Endothelial cell (in vitro differentiated cells): ENCODE measurements at regions not wholly inside any gene's neighbourhood (a gene's known extent, or its start where the extent isn't known, plus 50 kb on each side); places are given as distances from the start of the nearest gene placed in this dataset.
"Not testable (repeated sequence)": the region's sequence is repeated elsewhere in the genome, so short reads cannot be mapped to it uniquely, and the experiment has no call there.

Experiments
- DNase-seq: peaks from one replicate; pipeline ENCODE4 v3.0.0; 2021; ENCODE audit warnings: low spot score
- H3K27ac Mint-ChIP-seq: one replicate; pipeline ENCODE4 v1.8.0; 2021; ENCODE audit warnings: mixed read lengths, inconsistent platforms; ENCODE audit not compliant: unreplicated experiment
- H3K27me3 Mint-ChIP-seq: one replicate; pipeline ENCODE4 v1.8.0; 2021; ENCODE audit warnings: mild to moderate bottlenecking, moderate library complexity, mixed read lengths, inconsistent platforms; ENCODE audit not compliant: unreplicated experiment
- H3K36me3 Mint-ChIP-seq: one replicate; pipeline ENCODE4 v1.8.0; 2021; ENCODE audit warnings: mild to moderate bottlenecking, low read depth, mixed read lengths, inconsistent platforms; ENCODE audit not compliant: unreplicated experiment
- H3K4me1 Mint-ChIP-seq: one replicate; pipeline ENCODE4 v1.8.0; 2021; ENCODE audit warnings: mild to moderate bottlenecking, mixed read lengths, inconsistent platforms; ENCODE audit not compliant: unreplicated experiment
- H3K4me3 Mint-ChIP-seq: one replicate; pipeline ENCODE4 v1.8.0; 2021; ENCODE audit warnings: mild to moderate bottlenecking, mixed read lengths, inconsistent platforms; ENCODE audit not compliant: unreplicated experiment
- H3K9me3 Mint-ChIP-seq: one replicate; pipeline ENCODE4 v1.8.0; 2021; ENCODE audit warnings: mixed read lengths, inconsistent platforms; ENCODE audit not compliant: unreplicated experiment
- CTCF ChIP-seq: fragments of 200-600 bp; sonication (generic); IDR thresholded peaks from one replicate; pipeline ENCODE4 v1.5.0; 2021; ENCODE audit warnings: antibody characterized with exemption; ENCODE audit not compliant: unreplicated experiment

- no peak overlapping the region for H3K4me3 Mint-ChIP-seq
- no peak for DNase-seq
- H3K9me3 Mint-ChIP-seq: no peaks in the 10 kb centered on the region
Measured at GRCh38 chr2:22143840-22144239, 1020.1 kb downstream of the TDRD15 start.

GRCh38 chr2:22153931-22154613 lies 1030.3 kb downstream of the TDRD15 start:
- Mint-ChIP-seq H3K4me3 (no peak overlapping the region), H3K27me3 (no peaks in the 10 kb centered on the region), H3K36me3 (no peaks in the 10 kb centered on the region), H3K4me1 (no peaks in the 10 kb centered on the region), H3K27ac (no peak overlapping the region), H3K9me3 (peaks cover 7% of the 10 kb centered on the region)
- no peak for DNase-seq
- no peak for TF ChIP-seq CTCF

More at GRCh38 chr2:22143840-22144239, 1020.1 kb downstream of the TDRD15 start:
- Mint-ChIP-seq H3K36me3 (no peaks in the 10 kb centered on the region), H3K4me1 (no peaks in the 10 kb centered on the region), H3K27ac (no peak overlapping the region), H3K27me3 (no peaks in the 10 kb centered on the region)
- TF ChIP-seq CTCF: no peak

GRCh38 chr2:22156661-22157060 lies 1032.9 kb downstream of the TDRD15 start:
- not testable (repeated sequence) for H3K9me3 Mint-ChIP-seq, H3K27ac Mint-ChIP-seq, H3K27me3 Mint-ChIP-seq, DNase-seq, H3K4me3 Mint-ChIP-seq, H3K36me3 Mint-ChIP-seq, H3K4me1 Mint-ChIP-seq

GRCh38 chr2:22167256-22167655 lies 1043.5 kb downstream of the TDRD15 start:
- H3K4me3 Mint-ChIP-seq: no peak overlapping the region

GRCh38 chr2:22175003-22175402 lies 1051.2 kb downstream of the TDRD15 start:
- no peak overlapping the region for H3K27ac Mint-ChIP-seq
- no peaks in the 10 kb centered on the region for H3K4me1 Mint-ChIP-seq
- H3K27me3 Mint-ChIP-seq: no peaks in the 10 kb centered on the region
- no peaks in the 10 kb centered on the region for H3K36me3 Mint-ChIP-seq
- no peaks in the 10 kb centered on the region for H3K9me3 Mint-ChIP-seq
- no peak for DNase-seq
- H3K4me3 Mint-ChIP-seq: no peak overlapping the region
- TF ChIP-seq CTCF: no peak

More at GRCh38 chr2:22167256-22167655, 1043.5 kb downstream of the TDRD15 start:
- DNase-seq: no peak
- no peaks in the 10 kb centered on the region for H3K9me3 Mint-ChIP-seq
- no peaks in the 10 kb centered on the region for H3K36me3 Mint-ChIP-seq
- no peak overlapping the region for H3K27ac Mint-ChIP-seq
- peaks cover 1% of the 10 kb centered on the region for H3K27me3 Mint-ChIP-seq
- TF ChIP-seq CTCF: no peak
- H3K4me1 Mint-ChIP-seq: no peaks in the 10 kb centered on the region
